ENCODE measurements at regions not wholly inside any gene's neighbourhood (a gene's known extent, or its start where the extent isn't known, plus 50 kb on each side); places are given as distances from the start of the nearest gene placed in this dataset.
"Not testable (repeated sequence)": the region's sequence is repeated elsewhere in the genome, so short reads cannot be mapped to it uniquely, and the experiment has no call there.

DNA sequence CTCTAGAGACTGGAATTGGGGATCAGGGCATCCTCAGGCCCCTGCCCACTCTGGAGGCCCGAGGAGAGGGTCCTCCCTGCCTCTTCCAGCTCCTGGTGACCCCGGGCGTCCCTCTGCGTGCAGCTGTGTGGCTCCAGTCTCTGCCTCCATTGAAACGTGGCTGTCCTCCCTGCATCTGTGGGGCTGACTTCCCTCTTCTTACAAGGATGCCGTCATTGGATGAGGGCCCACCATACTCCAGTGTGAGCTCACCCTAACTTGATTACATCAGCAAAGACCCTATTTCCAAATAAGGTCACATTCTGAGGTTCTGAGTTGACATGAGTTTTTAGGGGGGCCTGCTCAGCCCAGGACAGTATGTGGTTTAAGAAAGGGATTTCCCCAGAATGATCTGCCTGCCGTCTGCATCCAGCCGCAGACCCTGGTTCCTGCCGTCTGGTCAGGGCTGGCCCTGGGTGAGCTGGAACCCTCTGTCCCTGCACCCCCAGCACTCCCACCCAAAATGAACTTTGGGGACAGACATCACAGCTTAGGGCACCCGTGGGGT lies 4437.7 kb upstream of the TPTE start:
- in situ Hi-C loops (cut with HindIII; ENCODE audit: low sequenced_read_pairs); DNase-seq (ENCODE audit: low read depth); H3K4me3 ChIP-seq (ENCODE audit: low read depth, low read length): not testable (repeated sequence)

DNA sequence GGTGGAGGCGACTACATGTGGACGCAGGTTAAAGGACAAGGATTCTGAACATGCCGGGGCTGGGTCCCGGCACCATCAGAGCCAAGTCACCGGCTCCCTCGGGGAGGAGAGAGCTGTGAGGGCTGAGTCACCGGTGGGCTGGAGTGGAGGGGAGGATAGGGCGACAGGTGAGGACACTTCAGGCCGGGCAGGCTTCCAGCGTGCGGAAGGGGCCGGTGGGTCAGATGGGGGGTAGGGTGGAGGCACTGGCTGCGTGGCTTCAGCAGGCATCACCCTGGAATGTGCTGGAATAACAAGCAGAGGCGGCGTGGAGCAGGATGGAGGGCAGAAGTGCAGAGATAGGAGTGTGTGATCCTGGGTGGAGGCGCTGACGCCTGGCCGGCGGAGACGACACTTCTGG lies 4435.3 kb upstream of the TPTE start:
- DNase-seq (ENCODE audit: low read depth); H3K4me3 ChIP-seq (ENCODE audit: low read depth, low read length); in situ Hi-C loops (cut with HindIII; ENCODE audit: low sequenced_read_pairs): not testable (repeated sequence)

DNA sequence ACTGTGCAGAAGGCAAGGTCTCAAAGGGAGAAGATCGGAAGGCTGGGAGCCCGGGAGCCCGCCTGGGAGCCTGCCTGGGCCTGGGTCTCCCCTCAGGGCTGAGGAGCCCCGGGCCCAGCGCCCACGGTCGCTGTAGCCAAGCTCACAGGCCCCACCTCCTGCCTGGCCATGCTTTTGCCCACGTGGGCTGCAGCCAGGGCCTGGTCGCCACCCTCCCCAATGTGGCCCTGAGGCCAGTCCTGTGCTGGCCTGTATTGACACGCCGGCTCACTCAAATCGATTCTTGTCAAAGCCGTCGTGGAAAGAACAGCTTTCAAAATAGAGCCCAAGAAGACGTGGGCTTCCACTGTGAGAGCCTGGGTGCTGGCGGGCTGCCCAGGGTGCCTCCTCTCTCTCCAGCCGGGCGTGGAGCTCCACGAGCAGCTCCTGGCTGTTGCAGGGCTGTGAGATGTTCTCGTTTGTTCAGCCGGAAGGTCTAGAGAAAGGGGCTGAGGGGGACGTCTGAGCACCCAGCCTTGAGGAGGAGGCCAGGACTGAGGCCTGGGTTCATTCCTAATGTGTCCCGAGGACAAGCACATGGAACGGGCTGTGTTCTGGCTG lies 4433.7 kb upstream of the TPTE start:
- DNase-seq (ENCODE audit: low read depth); in situ Hi-C loops (cut with HindIII; ENCODE audit: low sequenced_read_pairs); H3K4me3 ChIP-seq (ENCODE audit: low read depth, low read length): not testable (repeated sequence)

DNA sequence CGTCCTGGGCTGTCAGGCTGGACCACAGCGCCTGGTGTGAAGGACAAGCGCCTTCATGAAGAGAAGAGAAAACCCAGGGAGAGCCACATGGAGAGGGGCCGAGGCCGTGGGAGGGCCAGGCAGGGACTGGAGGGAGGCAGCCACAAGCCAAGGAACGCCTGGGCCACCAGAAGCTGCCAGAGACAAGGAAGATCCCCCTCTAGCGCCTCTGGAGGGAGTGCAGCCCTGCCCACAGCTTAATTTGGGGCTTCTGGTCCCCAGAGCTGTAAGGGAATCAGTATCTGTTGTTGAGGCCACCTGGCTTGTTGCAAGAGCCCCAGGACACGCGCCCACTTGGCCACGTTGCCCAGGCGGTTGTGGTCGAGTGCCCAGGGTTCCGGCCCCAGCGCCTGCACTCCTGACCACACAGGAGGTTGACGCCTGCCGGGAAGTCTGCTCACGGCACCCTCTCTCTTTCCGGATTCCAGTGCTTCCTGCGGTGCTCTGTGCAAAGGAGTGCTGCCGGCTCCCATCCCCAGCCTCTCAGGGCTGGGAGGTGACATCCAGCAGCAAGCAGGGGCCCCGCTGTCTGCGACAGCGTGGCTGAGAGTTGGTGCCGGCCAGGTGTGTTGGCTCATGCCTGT lies 4431.0 kb upstream of the TPTE start:
- DNase-seq (ENCODE audit: low read depth); H3K4me3 ChIP-seq (ENCODE audit: low read depth, low read length); in situ Hi-C loops (cut with HindIII; ENCODE audit: low sequenced_read_pairs): not testable (repeated sequence)

DNA sequence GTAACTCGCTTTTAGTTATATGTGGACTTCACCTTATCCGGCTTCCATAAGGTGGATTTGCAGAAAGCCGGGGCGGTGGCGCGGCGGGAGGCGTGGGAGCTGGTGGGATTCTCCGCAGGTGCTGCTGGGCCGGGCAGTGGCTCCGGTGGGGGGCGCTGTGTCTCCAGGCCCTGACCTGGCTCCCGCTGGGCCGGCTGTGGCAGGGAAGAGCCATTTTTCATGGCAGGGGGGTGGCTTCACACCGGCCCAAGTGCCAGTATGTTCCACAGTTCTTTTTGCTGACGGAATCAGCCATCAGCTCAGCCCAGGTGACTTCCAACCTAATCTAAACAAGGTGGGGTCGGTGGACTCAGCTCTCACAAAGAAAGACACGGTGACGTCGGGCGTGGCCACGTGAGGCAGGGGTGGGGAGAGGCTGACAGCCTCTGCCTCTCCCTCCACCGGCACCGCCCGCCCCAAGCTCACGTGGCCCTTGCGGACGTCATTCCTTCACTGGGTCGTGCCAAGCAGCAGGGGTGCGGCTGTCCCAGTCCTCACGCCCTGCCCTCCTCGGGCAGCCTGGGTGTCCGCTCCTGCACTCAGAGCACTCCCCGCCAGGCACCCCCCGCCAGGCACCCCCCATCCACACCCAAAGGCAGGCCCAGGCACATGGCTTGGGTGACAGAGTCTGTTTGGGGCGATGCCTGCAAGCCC lies 4429.9 kb upstream of the TPTE start:
- DNase-seq (ENCODE audit: low read depth); in situ Hi-C loops (cut with HindIII; ENCODE audit: low sequenced_read_pairs); H3K4me3 ChIP-seq (ENCODE audit: low read depth, low read length): not testable (repeated sequence)

DNA sequence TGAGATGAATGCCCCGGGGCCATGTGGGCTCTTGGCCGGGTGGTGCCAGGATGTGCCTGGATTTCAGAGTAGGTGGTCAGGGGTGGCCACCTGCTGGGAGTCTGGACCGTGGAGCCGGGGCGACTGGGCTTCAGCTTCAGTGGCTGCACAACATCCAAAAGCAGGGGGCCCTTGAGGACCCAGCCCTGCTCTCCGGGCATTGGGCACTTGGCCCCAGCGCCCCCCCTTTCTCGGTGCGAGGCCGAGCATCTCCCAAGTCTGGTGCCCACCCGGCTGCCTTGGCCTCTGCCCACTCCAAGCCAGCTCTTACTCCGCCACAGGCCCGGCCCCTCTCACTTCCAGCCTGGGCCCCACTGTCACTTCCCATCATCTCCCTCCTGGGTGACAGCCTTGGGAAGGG lies 4429.0 kb upstream of the TPTE start:
- in situ Hi-C loops (cut with HindIII; ENCODE audit: low sequenced_read_pairs); H3K4me3 ChIP-seq (ENCODE audit: low read depth, low read length); DNase-seq (ENCODE audit: low read depth): not testable (repeated sequence)

DNA sequence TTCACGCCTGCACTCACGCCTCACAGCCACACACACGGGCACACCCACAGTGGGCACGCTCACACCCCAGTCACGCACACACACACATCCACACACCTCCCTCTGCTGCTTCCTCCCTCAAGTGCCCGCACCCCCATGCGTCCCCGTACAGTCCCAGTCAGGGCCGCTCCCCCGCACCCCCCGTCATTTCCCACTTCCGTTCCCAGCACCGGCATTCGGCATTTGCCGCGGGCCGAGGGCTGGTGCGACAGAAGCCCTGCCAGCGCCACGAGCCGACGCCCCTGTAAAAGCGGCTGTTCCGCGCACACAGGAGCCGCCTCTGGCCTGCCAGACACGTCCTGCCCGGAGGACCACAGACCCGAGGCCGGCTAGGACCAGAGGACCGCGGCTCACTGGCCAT lies 4428.0 kb upstream of the TPTE start:
- DNase-seq (ENCODE audit: low read depth); in situ Hi-C loops (cut with HindIII; ENCODE audit: low sequenced_read_pairs); H3K4me3 ChIP-seq (ENCODE audit: low read depth, low read length): not testable (repeated sequence)

DNA sequence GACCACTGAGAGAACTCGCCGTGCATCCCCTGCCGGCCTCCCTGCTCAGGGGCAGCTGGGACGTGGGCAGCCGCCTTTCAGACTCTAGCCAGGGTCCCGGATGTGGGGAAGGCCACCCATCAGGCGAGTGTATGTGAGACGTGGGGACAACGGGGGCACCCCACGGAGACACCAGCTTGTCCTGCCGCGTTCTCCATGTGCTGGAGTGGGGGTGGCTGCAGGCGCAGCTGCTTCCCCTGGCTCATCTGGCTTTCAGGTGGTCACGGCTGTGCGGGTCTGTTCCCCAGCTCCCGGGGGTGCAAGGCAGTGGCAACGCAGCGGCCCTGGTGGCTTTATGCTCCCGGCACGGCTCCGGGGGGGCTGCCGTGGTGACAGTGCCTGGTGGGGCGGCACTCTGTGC lies 4427.5 kb upstream of the TPTE start:
- H3K4me3 ChIP-seq (ENCODE audit: low read depth, low read length); in situ Hi-C loops (cut with HindIII; ENCODE audit: low sequenced_read_pairs); DNase-seq (ENCODE audit: low read depth): not testable (repeated sequence)

DNA sequence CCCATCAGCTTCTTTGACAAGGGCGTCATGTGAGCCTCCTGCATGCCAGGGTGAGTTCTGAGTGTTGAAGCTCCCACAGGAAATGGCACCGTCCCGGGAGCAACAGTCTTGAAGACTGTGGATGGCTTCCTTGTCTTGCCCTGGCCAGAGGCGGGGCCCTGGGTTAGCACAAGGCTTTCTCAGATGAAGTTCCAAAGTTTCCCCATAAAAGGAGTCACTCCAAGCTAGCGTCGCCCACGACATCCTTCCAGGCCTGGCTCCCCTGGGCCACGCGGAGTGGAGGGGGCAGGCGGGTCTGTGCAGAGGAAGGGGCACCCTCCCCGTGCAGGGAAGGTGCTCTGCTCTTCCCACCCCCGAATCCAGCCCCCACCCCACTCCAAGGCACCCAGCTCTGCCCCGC lies 4426.1 kb upstream of the TPTE start:
- H3K4me3 ChIP-seq (ENCODE audit: low read depth, low read length); DNase-seq (ENCODE audit: low read depth); in situ Hi-C loops (cut with HindIII; ENCODE audit: low sequenced_read_pairs): not testable (repeated sequence)

DNA sequence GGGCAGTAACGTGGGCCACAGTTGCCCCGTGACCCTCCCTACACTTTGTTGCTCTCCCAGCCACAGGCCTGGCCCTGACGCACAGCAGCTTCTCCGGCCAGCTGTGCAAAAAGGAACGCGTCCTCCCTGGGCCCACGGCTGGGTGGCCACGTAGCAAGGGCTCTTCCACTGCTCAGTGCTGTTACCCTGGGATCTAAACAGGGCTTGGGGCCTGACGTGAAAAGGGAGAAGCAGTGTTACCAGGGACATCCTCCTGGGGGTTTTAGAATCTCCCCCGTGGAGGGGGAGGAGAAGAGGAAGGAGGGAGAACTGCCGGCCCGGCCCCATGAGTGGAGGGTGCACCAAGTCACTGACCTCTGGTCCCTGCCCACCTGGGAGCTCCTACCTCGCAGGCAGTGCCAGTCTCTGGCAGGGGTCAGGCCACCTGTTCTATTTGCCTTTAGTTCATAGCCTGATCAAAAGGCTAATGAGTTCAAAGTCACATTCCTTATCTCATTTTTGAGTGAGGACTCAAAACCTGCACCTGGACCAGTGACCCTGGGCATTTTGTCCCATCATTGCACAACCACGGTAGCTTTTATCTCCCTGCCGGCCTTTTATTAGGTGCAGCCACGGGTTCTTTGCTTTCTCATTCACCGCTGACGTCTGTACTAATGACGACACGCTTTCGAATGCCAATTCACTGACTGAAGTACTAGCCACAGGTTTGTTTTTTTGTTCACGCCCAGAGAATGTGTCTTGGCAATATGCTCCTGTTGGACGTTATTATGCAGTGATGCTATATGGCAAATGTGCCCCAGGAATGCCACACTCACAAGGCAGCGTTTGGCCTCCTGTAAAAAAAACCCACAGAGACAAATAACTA lies 4424.6 kb upstream of the TPTE start:
- H3K4me3 ChIP-seq (ENCODE audit: low read depth, low read length); in situ Hi-C loops (cut with HindIII; ENCODE audit: low sequenced_read_pairs); DNase-seq (ENCODE audit: low read depth): not testable (repeated sequence)

DNA sequence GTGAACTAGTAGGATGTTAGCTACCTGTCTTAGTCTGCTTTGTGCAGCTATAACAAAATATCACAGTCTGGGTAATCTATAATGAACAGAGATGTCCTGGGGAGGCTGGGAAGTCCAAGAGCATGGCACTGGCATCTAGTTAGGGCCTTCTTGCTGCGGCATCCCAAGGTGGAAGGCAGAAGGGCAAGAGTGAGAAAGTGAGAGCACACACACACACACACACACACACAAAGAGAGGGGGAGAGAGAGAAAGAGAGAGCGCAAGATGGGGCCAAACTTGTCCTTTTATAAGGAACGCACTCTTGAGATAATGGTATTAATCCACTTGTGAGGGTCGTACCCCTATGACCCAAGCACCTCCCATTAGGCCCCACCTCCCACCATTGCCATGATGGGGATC lies 4423.6 kb upstream of the TPTE start:
- H3K4me3 ChIP-seq (ENCODE audit: low read depth, low read length); DNase-seq (ENCODE audit: low read depth); in situ Hi-C loops (cut with HindIII; ENCODE audit: low sequenced_read_pairs): not testable (repeated sequence)

DNA sequence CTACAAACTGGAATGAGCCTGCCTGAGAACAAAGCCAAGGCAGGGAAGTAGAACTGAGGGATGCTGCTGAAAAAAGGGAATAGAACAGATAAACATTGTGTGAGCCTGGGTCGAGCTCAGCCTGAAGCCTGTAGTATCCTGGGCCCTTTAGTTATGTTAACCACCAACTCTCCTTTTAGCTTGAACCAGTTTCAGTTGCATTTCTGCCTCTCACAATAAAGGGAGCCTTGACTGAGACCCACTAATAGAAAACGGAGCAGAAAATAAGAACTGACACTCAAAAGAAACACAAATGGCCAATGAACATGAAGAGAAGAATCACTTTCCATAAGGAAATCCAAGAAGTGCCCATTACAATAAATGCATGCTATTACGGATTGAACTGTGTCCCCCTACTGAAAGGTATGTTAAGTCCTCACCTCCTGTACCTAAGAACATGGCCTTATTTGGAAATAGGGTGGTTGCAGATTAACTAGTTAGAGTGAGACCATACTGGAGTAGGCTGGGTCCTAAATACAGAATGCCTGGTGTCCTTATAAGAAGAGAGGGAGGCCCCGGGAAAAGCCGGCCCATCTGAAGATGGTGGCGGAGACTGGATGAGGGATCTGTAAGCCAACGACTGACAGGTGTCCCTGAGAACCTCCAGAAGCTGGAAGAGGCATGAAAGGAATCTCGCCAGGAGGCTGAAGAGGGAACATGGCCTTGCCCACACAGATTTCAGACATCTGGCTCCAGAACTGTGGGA lies 4423.0 kb upstream of the TPTE start:
- in situ Hi-C loops (cut with HindIII; ENCODE audit: low sequenced_read_pairs); H3K4me3 ChIP-seq (ENCODE audit: low read depth, low read length); DNase-seq (ENCODE audit: low read depth): not testable (repeated sequence)

DNA sequence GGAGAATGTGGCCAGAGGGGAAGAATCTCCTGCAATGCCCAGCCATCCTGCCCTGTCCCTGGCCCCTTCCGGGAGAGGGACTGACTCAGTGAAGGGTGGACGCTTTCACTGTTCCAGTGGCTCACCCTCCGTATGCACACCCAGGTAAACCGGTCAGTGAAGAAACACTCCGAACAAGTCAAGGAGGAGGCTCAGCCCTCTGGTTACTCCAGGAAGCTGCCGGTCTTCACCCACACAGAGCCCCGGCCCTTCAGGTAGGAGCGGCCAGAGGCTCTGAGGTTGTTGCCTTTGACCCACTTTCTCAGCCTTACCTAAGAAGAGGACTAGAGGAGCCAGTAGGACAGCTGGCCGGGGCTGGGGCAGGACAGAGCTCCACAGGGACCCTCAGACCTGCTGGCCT lies 4419.8 kb upstream of the TPTE start:
- in situ Hi-C loops (cut with HindIII; ENCODE audit: low sequenced_read_pairs); DNase-seq (ENCODE audit: low read depth); H3K4me3 ChIP-seq (ENCODE audit: low read depth, low read length): not testable (repeated sequence)

DNA sequence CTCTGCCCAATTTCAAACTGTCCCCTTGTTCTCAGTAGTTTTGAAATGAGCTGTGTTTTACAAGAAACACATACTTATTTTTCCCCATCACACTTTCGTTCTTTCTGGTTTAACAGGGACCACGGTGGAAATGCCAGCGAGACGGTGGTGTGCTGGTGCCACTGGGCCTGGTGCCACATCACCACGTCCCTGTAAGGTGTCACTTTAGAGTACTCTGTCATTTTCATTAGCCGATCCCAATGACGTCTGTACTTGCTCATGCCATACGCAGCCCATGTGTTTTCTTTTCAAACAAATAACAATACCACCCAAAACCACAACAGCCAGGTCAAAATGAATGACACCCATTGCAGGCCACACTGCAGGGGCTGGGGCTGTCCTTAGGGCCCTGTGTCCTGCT lies 4416.8 kb upstream of the TPTE start:
- in situ Hi-C loops (cut with HindIII; ENCODE audit: low sequenced_read_pairs); H3K4me3 ChIP-seq (ENCODE audit: low read depth, low read length); DNase-seq (ENCODE audit: low read depth): not testable (repeated sequence)

DNA sequence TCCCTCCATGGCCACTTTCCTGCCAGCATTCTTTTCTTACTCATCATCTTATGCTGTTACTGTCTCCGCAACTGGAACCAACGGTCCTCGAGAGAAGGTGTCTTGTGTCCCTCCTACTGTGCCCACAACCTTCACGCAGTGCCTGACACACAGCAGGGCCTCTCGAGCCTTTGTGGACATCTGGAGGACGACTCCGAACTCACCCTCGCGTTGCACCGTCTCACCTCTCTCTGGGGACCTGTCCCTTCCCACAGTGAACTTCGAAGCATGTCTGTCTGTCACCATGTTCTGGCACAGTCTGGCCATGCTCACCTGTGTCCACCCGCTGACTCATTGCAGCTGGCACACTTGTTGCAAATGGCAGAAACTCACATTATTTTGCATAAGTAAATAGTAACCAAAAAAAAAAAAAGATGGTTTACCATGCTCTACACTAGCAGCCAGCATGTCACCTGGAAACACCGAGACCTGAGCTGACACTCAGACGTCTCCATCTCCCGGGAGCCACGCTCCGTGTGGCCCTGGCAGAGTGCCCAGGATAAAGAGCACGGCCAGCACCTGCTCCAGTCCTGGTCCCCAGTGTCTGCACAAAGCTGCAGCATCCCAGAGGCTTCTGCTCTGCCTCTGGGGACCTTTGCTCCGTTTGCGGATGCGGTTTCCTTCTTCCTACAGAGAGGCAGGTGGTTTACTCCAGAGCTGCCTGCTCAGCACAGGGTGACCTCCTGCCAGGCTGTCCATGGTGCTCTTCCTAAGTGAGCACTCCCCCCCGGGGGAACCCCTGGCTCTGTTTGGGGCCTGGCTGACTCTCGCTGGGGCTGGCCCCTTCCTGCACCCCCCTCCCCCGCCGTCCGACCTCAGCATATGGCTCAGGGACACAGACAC lies 4414.5 kb upstream of the TPTE start:
- in situ Hi-C loops (cut with HindIII; ENCODE audit: low sequenced_read_pairs); H3K4me3 ChIP-seq (ENCODE audit: low read depth, low read length); DNase-seq (ENCODE audit: low read depth): not testable (repeated sequence)

DNA sequence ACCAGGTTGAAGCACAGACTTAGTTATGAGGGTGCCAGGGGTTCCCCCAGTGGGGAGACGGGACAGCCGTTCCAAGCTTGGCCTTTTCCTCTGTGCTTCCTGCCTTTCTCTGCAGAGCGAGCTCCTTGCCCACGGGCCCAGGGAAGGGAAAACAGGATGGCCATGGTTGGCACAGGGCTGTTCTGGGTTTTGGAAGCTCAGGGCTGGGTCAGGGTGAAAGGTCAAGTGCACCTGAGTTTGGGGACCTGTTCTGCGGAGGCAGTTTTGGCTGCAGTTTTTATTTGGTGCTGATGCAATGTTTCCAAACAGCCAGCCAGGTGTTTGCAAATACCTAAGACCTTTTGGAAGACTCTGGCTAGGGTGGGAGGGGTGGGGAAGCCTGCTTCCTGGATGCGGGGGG lies 4412.5 kb upstream of the TPTE start:
- in situ Hi-C loops (cut with HindIII; ENCODE audit: low sequenced_read_pairs); DNase-seq (ENCODE audit: low read depth); H3K4me3 ChIP-seq (ENCODE audit: low read depth, low read length): not testable (repeated sequence)
